GM12878 (cell line): ENCODE measurements at regions not wholly inside any gene's neighbourhood (a gene's known extent, or its start where the extent isn't known, plus 50 kb on each side); places are given as distances from the start of the nearest gene placed in this dataset.

Experiments
- CHD2 ChIP-seq: IDR thresholded peaks from 2 replicates; pipeline ENCODE4 v1.6.1; 2011; ENCODE audit warnings: low read depth, low read length, improper control_type of control experiment, borderline replicate concordance
- GABPA ChIP-seq: IDR thresholded peaks from 2 replicates; pipeline ENCODE4 v1.6.1; 2014; ENCODE audit warnings: antibody characterized with exemption, low read depth, mild to moderate bottlenecking, inconsistent platforms
- POLR2AphosphoS2 ChIP-seq: IDR thresholded peaks from 2 replicates; pipeline ENCODE4 v1.6.1; 2011; ENCODE audit warnings: low read depth, mild to moderate bottlenecking, low read length, improper control_type of control experiment, moderate library complexity
- POU2F2 ChIP-seq: IDR thresholded peaks from 3 replicates; pipeline ENCODE4 v1.6.1; 2011; ENCODE audit warnings: low read depth, mild to moderate bottlenecking, low read length, borderline replicate concordance
- RAD51 ChIP-seq: fragments of 450-650 bp; IDR thresholded peaks from 2 replicates; pipeline ENCODE4 v1.6.1; 2016; ENCODE audit warnings: moderate library complexity, mild to moderate bottlenecking, inconsistent platforms
- SP1 ChIP-seq: IDR thresholded peaks from one replicate; pipeline ENCODE4 v1.6.1; 2011; ENCODE audit warnings: low read depth, low read length
- STAT1 ChIP-seq: fragments of 450-650 bp; conservative IDR thresholded peaks from 2 replicates; pipeline ENCODE4 v1.6.1; 2014; ENCODE audit warnings: antibody characterized with exemption, mild to moderate bottlenecking

- TF ChIP-seq POU2F2 (no peak), SP1 (no peak), STAT1 (no peak), POLR2AphosphoS2 (no peak), GABPA (no peak), RAD51 (no peak), CHD2 (no peak)
Observed at GRCh38 chr6:77136086-77136485, 327.2 kb downstream of the HTR1B start.
